GM18868 (cell line): ENCODE measurements at regions not wholly inside any gene's neighbourhood (a gene's known extent, or its start where the extent isn't known, plus 50 kb on each side); places are given as distances from the start of the nearest gene placed in this dataset.

Experiments used
- ATAC-seq: cut with Tn5 transposase; IDR thresholded peaks from one replicate; pipeline ENCODE4 v1.9.1; 2021; ENCODE audit warnings: mild to moderate bottlenecking, moderate library complexity; ENCODE audit not compliant: unreplicated experiment

- ATAC-seq, result no peak
Measured at GRCh38 chr5:89286320-89286719, 403.3 kb upstream of the MEF2C start.

GRCh38 chr5:89283728-89284493 is 400.9 kb upstream of the MEF2C start:
- ATAC-seq, result no peak

- ATAC-seq, result peak; percentile 49
Measured at GRCh38 chr5:89282554-89283510, 399.8 kb upstream of the MEF2C start.

GRCh38 chr5:89281766-89282553 is 399.0 kb upstream of the MEF2C start:
- ATAC-seq, result no peak

- ATAC-seq, result no peak
Measured at GRCh38 chr5:89281211-89281610, 398.2 kb upstream of the MEF2C start.

GRCh38 chr5:89280103-89281037 is 397.4 kb upstream of the MEF2C start:
- ATAC-seq, result no peak

GRCh38 chr5:89279391-89280036 is 396.5 kb upstream of the MEF2C start:
- no peak for ATAC-seq

GRCh38 chr5:89277816-89278215 is 394.8 kb upstream of the MEF2C start:
- peak; percentile 60 for ATAC-seq

- no peak for ATAC-seq
Measured at GRCh38 chr5:89276566-89277305, 393.8 kb upstream of the MEF2C start.

- ATAC-seq, result no peak
Measured at GRCh38 chr5:89275066-89275855, 392.3 kb upstream of the MEF2C start.

- ATAC-seq, result no peak
Measured at GRCh38 chr5:89273289-89273688, 390.3 kb upstream of the MEF2C start.

GRCh38 chr5:89270901-89271300 is 387.9 kb upstream of the MEF2C start:
- no peak for ATAC-seq

- ATAC-seq, result no peak
Measured at GRCh38 chr5:89269721-89270120, 386.7 kb upstream of the MEF2C start.

GRCh38 chr5:89268460-89268859 is 385.5 kb upstream of the MEF2C start:
- ATAC-seq, result peak; percentile 44

GRCh38 chr5:89267788-89268187 is 384.8 kb upstream of the MEF2C start:
- peak; percentile 26 for ATAC-seq

- no peak for ATAC-seq
Measured at GRCh38 chr5:89265511-89266179, 382.7 kb upstream of the MEF2C start.

GRCh38 chr5:89263846-89264245 is 380.9 kb upstream of the MEF2C start:
- ATAC-seq, result no peak
